Activated naive CD4-positive, alpha-beta T cell treated with anti-CD3 and anti-CD28 coated beads for 36 hours (primary cell): ENCODE measurements at regions not wholly inside any gene's neighbourhood (a gene's known extent, or its start where the extent isn't known, plus 50 kb on each side); places are given as distances from the start of the nearest gene placed in this dataset.
"Not testable (repeated sequence)": the region's sequence is repeated elsewhere in the genome, so short reads cannot be mapped to it uniquely, and the experiment has no call there.

Experiments used
- CTCF ChIA-PET: fragments of 350-600 bp; sonication (Branson Sonifier 250); formaldehyde crosslinking; loops from one replicate; lab custom pipeline; 2021; ENCODE audit warnings: antibody characterized with exemption; lab: Charles Lee
- DNase-seq: peaks from one replicate; pipeline ENCODE4 v3.0.0-alpha.2; 2020
- H3K27ac Mint-ChIP-seq: one replicate; pipeline ENCODE4 v1.8.0; 2021; ENCODE audit warnings: mild to moderate bottlenecking, mixed read lengths
- H3K27me3 Mint-ChIP-seq: one replicate; pipeline ENCODE4 v1.8.0; 2021; ENCODE audit warnings: low read depth, mixed read lengths
- H3K36me3 Mint-ChIP-seq: one replicate; pipeline ENCODE4 v1.8.0; 2021; ENCODE audit warnings: low read depth, mixed read lengths
- H3K4me1 Mint-ChIP-seq: one replicate; pipeline ENCODE4 v1.8.0; 2021; ENCODE audit warnings: low read depth, mixed read lengths
- H3K4me3 Mint-ChIP-seq: one replicate; pipeline ENCODE4 v1.8.0; 2021; ENCODE audit warnings: mild to moderate bottlenecking, moderate library complexity, mixed read lengths
- H3K9me3 Mint-ChIP-seq: one replicate; pipeline ENCODE4 v1.8.0; 2021; ENCODE audit warnings: mixed read lengths
- intact Hi-C: fragments of 100-400 bp; cut with micrococcal nuclease; formaldehyde crosslinking; loops from one replicate; pipeline ENCODE4 v1.15.1; 2023

DNA sequence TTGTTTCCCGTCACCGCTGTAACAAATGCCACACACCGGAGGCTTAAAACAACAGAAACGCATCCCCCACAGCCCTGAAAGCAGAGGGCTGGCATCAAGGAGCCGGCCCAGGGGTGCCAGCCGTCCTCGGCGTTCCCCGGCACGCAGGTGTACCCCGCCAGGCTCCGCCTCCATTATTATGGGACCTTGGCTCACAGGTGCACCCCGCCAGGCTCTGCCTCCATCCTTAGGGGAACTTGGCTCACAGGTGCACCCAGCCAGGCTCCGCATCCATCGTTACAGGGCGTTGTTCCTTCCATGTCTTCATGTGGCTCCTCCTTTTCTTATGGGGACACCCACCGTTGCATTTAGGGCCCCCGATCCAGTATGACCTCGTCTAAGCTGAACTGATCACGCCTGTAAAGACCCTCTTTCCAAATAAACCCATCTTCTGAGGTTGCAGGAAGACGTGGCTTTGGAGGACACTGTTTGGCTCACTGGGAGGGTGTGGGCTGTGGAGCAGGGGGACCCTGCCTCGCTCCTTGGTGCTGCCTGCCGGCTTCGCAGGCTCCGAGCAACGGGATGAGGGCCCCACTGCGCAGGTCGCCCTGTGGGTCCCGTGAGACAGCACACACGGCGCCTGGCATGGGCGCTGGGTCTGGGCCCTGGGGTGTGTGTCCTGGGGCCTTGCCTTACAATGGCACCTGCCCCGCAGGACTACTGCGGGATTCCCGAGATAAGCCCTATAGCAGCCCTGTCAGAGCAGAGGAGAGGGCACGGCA, 154.9 kb upstream of the ZNF469 start:
- H3K4me1 Mint-ChIP-seq, H3K27me3 Mint-ChIP-seq, CTCF ChIA-PET, H3K9me3 Mint-ChIP-seq, H3K36me3 Mint-ChIP-seq, DNase-seq, H3K27ac Mint-ChIP-seq, H3K4me3 Mint-ChIP-seq, intact Hi-C loops: not testable (repeated sequence)

DNA sequence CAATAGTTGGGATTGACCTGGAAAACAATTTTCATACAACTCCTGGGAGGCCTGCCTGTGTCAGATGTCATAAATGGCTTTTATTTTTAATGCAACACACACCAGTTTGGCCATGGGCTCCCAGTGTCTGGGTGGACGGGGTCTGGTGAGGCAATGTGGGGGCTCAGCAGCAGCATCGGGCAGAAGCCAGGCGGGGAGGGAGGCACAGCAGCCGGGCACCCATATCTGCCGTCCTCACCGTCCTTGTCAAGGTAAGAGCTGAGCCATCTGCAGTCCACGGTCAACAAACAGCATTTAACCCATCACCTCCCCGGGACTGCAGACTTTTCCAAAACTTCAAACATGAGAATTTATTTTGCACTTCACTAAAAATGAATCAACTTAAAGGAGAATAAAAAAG, 154.0 kb upstream of the ZNF469 start:
- DNase-seq = not testable (repeated sequence)

DNA sequence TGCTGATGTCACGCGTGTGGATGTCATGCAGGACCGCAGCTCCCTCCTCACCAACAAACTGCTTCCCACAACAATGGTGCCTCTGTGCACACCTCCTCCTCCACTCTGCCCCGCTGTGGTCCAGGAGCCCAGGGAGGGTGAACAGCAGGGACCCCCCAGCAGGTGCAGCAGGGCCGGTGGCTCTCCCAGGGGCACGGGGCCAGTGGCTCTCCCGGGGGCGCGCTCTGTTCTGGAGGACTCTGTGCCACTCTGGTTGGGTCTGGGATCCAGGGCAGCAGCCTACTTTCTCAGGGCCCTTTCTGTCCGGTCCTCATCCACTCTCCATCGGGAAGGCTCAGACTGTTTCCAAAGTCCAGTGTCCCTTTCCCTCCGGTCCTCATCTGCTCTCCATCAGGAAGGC, 153.0 kb upstream of the ZNF469 start:
- H3K27me3 Mint-ChIP-seq, H3K4me3 Mint-ChIP-seq, H3K9me3 Mint-ChIP-seq, CTCF ChIA-PET, H3K4me1 Mint-ChIP-seq, intact Hi-C loops, DNase-seq, H3K36me3 Mint-ChIP-seq, H3K27ac Mint-ChIP-seq: not testable (repeated sequence)

More for the DNA sequence above, 154.0 kb upstream of the ZNF469 start:
- H3K27me3 Mint-ChIP-seq, H3K4me3 Mint-ChIP-seq, H3K9me3 Mint-ChIP-seq, H3K27ac Mint-ChIP-seq, H3K4me1 Mint-ChIP-seq, intact Hi-C loops, CTCF ChIA-PET, H3K36me3 Mint-ChIP-seq: not testable (repeated sequence)

DNA sequence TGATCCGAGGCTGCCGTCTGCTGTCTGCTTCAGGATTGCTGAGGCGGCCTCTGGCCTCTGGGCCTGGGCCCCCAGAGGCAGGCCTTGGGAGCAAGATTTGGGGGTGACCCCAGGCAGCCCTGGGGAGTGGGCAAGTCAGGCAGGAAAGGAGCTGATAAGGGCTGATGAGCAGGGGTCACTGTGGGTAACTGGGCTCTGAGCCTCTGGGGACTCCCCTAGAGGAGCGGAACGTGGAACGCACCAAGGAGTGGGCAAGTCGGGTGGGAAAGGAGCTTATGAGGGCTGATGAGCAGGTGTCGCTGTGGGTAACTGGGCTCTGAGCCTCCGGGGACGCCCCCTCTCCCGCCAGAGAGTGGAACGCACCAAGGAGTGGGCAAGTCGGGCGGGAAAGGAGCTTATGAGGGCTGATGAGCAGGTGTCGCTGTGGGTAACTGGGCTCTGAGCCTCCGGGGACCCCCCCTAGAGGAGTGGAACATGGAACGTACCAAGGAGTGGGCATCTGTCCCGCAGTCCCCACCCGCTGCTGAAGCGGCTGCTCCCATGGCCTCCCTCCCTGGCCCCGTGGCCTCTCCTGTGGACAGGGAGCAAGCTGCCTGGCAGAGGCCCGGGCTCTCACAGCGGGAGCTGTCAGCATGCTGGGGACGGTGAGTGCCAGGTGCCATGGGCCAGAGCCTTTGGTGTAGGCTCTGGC, 152.3 kb upstream of the ZNF469 start:
- intact Hi-C loops, H3K27me3 Mint-ChIP-seq, H3K27ac Mint-ChIP-seq, H3K4me3 Mint-ChIP-seq, H3K36me3 Mint-ChIP-seq, H3K9me3 Mint-ChIP-seq, H3K4me1 Mint-ChIP-seq, DNase-seq: not testable (repeated sequence)
- CTCF ChIA-PET = interaction anchor here (0.6 kb wide), 1 partner anchor 222 kb away, joined by 3 read pairs; no protein-coding TSS in a partner anchor

DNA sequence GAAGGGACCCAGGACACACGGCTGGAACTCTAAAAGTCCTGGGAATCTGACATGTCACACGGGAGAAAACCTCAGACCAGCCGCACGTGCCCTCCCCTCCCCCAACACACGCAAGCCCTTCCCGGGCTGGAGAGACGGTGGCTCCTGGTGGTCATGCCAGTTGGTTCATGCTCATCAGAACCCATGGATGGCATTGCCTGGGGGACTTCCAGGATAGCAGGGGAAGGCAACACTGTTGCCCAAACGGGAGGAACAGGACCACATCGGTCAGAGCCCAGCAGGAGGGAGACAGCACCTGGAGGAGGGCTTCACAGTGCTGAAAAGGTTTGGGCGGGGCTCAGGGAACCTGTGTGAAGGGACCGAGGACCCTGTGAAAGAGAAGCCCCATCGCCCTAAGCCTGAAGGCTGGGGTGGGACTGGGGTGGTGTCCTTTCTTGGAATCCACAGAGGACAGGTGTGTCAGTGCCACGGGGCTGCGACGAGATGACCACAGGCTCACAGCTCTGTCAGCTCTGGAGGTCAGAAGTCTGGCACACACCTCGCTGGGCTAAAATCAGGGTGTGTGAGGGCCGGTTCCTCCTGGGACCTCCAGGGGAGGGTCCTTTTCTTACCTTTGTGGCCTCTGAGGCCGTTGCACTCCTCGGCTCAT, 151.7 kb upstream of the ZNF469 start:
- H3K27ac Mint-ChIP-seq, H3K9me3 Mint-ChIP-seq, H3K36me3 Mint-ChIP-seq, H3K4me1 Mint-ChIP-seq, H3K27me3 Mint-ChIP-seq, H3K4me3 Mint-ChIP-seq, DNase-seq, intact Hi-C loops: not testable (repeated sequence)
- CTCF ChIA-PET = interaction anchor here (0.6 kb wide), 1 partner anchor 222 kb away, joined by 3 read pairs; no protein-coding TSS in a partner anchor

DNA sequence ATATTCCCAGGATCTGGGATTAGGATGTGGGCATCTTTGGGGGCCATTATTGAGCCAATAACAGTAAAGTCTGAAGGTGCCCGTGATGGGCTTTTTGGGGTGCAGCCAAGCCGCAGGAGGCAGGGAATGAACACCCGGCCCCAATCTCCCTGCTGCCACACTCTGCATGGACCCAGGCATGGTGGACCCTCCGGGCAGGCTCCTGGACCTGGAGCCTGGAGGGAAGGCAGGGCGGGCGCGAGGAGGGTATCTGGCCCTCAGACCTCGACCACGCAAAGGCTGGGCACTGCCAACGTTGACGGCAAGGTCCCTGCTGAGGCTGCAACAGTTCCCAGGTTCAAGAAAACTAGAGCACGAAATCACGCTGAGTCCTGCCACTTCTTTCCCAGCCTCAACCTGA, 150.9 kb upstream of the ZNF469 start:
- H3K36me3 Mint-ChIP-seq, H3K27ac Mint-ChIP-seq, intact Hi-C loops, H3K9me3 Mint-ChIP-seq, H3K27me3 Mint-ChIP-seq, DNase-seq, H3K4me1 Mint-ChIP-seq, CTCF ChIA-PET, H3K4me3 Mint-ChIP-seq: not testable (repeated sequence)

DNA sequence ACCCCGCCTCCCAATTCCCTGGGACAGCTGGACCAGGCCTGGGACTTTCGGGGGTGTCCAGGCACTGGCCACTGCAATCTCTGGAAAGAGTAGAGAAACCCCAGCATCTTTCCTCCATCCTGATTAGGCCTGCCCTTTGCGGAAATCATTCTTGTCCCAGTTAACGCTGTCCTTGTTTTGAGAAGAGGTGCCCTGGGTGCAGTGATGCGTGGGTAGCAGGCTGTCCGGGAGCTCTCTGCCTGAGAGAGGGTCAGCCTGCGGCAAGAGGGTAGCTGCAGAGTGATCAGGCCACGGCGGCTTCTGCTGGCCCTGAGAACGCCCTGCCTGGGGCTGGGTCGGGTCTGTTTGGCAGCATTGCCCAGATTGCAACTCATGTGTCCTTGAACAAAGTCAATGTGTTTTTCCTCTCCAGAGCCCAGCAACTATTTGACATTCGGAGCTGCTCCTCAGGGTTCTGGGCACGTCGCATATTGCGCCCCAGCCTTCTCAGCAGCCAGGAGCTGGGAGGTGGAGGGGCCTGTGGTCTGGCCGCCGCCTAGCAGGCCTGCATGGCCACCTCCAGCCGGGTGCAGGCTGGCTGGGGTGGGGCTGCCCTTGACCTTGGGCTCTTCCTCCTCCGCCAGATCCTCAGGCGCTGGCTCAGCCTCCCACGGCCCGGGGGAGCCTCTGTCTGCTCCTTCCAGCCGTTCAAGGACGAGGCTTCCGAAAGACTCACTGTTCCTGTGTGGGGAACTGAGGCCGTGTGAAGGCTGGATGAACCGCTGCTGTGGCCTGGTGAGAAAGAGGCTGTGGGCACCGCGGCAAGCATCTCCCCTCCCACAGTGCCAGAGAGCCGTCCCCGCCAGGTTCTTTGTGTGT, 150.1 kb upstream of the ZNF469 start:
- intact Hi-C loops, H3K27me3 Mint-ChIP-seq, CTCF ChIA-PET, H3K4me3 Mint-ChIP-seq, DNase-seq, H3K36me3 Mint-ChIP-seq, H3K27ac Mint-ChIP-seq, H3K4me1 Mint-ChIP-seq, H3K9me3 Mint-ChIP-seq: not testable (repeated sequence)

DNA sequence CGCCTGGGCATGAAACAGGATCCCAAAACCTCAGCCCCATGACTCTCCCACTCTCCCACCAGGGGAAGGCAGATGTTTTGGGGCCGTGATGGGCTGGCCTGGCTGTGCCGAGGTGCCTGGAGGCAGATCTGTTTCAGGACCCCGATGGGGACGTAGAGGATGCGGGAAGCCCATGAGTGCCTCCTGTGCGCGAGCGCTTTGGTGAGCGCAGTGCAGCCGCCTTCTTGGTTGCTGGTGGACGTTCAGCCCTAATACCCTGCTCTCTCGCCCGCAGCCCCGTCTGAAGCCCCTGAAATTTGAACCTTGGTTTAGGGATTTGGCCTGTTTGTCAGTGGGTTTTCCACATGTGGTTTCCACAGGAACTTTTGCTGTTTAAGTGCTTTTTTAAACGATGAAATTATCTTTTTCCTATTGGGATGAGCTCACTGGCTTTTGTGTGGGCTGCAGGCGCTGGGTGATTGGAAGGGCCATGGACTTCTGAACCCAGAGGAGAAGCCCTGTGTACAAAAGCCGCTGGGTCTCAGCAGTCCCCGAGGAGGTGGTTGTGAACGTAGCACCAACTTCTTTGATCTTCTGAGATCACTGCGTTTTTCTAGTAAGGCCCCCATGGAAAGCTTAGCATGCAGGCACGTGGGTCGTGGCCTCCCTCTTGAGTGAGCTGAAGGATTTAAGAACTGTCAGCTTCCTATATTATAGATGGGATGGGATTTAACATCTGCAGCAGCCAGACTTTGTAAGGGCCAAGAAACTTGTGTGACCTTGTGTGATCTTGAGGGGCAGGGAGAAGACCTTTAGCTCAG, 148.9 kb upstream of the ZNF469 start:
- H3K4me3 Mint-ChIP-seq, H3K4me1 Mint-ChIP-seq, intact Hi-C loops, DNase-seq, CTCF ChIA-PET, H3K27ac Mint-ChIP-seq, H3K36me3 Mint-ChIP-seq, H3K9me3 Mint-ChIP-seq: not testable (repeated sequence)
- peaks cover 10% of the 10 kb centered on the region for H3K27me3 Mint-ChIP-seq

DNA sequence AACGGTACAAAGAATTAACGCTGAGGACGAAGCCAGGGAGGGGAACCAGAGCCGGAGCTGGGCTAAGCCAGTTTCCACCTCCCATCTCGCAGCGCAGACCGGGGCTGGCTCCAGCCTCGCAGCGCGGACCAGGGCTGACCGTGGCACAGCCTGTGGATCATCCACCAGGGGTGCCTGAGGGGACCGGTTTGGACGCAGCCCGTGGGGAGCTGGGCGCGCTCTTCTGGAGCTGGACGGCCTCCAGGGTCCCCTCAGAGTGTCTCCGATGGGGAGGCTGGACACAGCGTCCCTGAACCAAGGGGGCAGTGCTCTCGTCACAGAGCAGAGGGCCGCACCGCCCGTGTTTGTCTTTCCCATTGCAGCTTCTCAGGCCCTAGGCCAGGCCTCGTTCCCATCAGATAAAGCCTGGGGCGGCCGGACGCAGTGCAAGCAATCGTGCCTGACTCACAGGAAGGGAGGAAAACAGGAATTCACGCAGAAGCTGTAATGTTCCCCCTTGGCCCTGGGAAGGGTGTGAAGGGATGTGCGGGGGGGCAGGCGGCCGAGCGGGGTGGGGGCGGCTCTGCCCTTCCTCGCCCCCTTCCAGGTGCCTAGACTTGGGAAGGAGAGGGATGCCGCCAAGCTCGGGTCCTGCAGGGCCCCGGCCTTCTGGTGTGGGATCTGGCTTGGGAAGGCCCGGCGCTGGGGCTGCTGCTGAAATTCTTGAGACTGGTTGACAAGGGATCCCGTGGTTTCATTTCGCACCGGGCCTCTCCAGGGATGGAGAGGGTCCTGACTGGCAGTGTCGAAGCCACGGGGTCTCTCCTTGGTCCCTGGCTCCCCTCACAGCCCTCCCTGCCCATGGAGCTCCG, 148.1 kb upstream of the ZNF469 start:
- H3K27ac Mint-ChIP-seq, H3K4me3 Mint-ChIP-seq, CTCF ChIA-PET, H3K4me1 Mint-ChIP-seq, intact Hi-C loops, DNase-seq, H3K9me3 Mint-ChIP-seq, H3K36me3 Mint-ChIP-seq: not testable (repeated sequence)
- peaks cover 10% of the 10 kb centered on the region for H3K27me3 Mint-ChIP-seq

DNA sequence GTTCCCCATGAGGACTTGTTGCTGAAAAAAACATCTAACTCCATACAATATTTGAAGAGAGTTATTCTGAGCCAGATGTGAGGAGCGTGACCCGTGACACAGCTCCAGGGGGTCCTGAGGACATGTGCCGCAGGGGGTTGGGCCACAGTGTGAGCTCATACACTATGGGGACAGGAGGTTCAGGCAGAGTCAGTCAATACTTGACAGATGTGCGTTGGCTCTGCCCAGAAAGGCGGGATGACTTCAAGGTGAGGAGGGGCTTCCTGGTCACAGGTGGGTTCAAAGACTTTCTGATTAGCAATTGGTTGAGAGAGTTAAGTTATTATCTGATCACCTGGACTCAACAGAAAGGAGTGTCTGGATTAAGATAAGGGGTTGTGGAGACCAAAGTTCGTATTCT, 147.1 kb upstream of the ZNF469 start:
- H3K27ac Mint-ChIP-seq, DNase-seq, H3K9me3 Mint-ChIP-seq, H3K36me3 Mint-ChIP-seq, intact Hi-C loops, H3K4me3 Mint-ChIP-seq, H3K4me1 Mint-ChIP-seq, CTCF ChIA-PET: not testable (repeated sequence)
- H3K27me3 Mint-ChIP-seq = peaks cover 10% of the 10 kb centered on the region

DNA sequence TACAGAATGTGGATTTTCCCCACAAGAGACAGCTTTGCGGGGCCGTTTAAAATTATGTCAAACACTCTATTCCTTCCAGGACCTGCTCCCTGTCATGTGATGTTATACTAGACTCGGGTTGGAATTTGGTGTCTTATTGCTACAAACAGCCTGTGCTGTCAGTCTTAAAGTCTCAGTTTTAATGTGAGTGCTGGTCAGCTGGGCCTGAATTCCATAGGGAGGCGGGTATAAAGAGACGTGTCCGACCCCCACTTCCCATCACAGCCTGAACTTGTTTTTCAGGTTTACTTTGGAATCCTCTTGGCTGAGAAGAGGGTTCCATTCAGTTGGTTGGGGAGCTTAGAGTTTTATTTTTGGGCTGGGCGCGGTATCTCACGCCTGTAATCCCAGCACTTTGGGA, 146.5 kb upstream of the ZNF469 start:
- H3K27ac Mint-ChIP-seq, H3K36me3 Mint-ChIP-seq, CTCF ChIA-PET, H3K4me1 Mint-ChIP-seq, DNase-seq, H3K4me3 Mint-ChIP-seq, H3K9me3 Mint-ChIP-seq, intact Hi-C loops: not testable (repeated sequence)
- H3K27me3 Mint-ChIP-seq = peaks cover 10% of the 10 kb centered on the region
